ENCODE measurements at regions not wholly inside any gene's neighbourhood (a gene's known extent, or its start where the extent isn't known, plus 50 kb on each side); places are given as distances from the start of the nearest gene placed in this dataset.
A peak's percentile ranks its signal among the peaks of the same experiment; 100 is the strongest.

- 93% methylated on average over 5 of the region's 5 CpGs for WGBS
- no peaks in the 10 kb centered on the region for H3K9me3 ChIP-seq (ENCODE audit: control insufficient read depth in 4 of 4, low read length in 3 of 4)
- no peaks in the 10 kb centered on the region for H3K36me3 ChIP-seq (ENCODE audit: control insufficient read depth in 4 of 4, insufficient read depth in 3 of 4, low read depth in 1 of 4, low read length in 3 of 4)
These were observed 83.1 kb downstream of the CTAGE1 start for GRCh38 chr18:22334567-22334966.

GRCh38 chr18:22332590-22332989 lies 85.1 kb downstream of the CTAGE1 start:
- Histone ChIP-seq H3K4me3 (ENCODE audit: low read depth in 1 of 3, low read length in 3 of 3) (no peak overlapping the region), H3K36me3 (ENCODE audit: control insufficient read depth in 4 of 4, insufficient read depth in 3 of 4, low read depth in 1 of 4, low read length in 3 of 4) (no peaks in the 10 kb centered on the region), H3K27ac (ENCODE audit: low read depth in 1 of 2, low read length in 2 of 2) (no peak overlapping the region), H3K9ac (ENCODE audit: low read depth in 1 of 2, low read length in 2 of 2) (no peak overlapping the region), H3K9me3 (ENCODE audit: control insufficient read depth in 4 of 4, low read length in 3 of 4) (no peaks in the 10 kb centered on the region), H3K27me3 (ENCODE audit: control insufficient read depth in 4 of 4, insufficient read depth in 4 of 4, low read length in 3 of 4) (no peaks in the 10 kb centered on the region), H3K4me1 (ENCODE audit: control insufficient read depth in 4 of 4, insufficient read depth in 4 of 4, low read length in 3 of 4) (peaks cover 0 to 15% (median 9%) of the 10 kb centered on the region in 4 donors)
- no peak for DNase-seq (ENCODE audit: low spot score)
- no peak for TF ChIP-seq MAX (IDR thresholded peaks at IDR 0.05)
- peak in 1 of 2 donors; percentile 66 for TF ChIP-seq RAD21 (IDR thresholded peaks at IDR 0.05)
- 85% methylated on average over 5 of the region's 5 CpGs for WGBS

More at GRCh38 chr18:22334567-22334966, 83.1 kb downstream of the CTAGE1 start:
- Histone ChIP-seq H3K4me1 (ENCODE audit: control insufficient read depth in 4 of 4, insufficient read depth in 4 of 4, low read length in 3 of 4) (peaks cover 0 to 19% (median 9%) of the 10 kb centered on the region in 4 donors), H3K9ac (ENCODE audit: low read depth in 1 of 2, low read length in 2 of 2) (no peak overlapping the region), H3K27ac (ENCODE audit: low read depth in 1 of 2, low read length in 2 of 2) (no peak overlapping the region), H3K27me3 (ENCODE audit: control insufficient read depth in 4 of 4, insufficient read depth in 4 of 4, low read length in 3 of 4) (no peaks in the 10 kb centered on the region), H3K4me3 (ENCODE audit: low read depth in 1 of 3, low read length in 3 of 3) (no peak overlapping the region)
- DNase-seq (ENCODE audit: low spot score), result no peak
- TF ChIP-seq YY1 (IDR thresholded peaks at IDR 0.05), result no peak
- no peak for TF ChIP-seq RXRA (IDR thresholded peaks at IDR 0.05)
- no peak for TF ChIP-seq EGR1 (IDR thresholded peaks at IDR 0.05; ENCODE audit: low read depth in 2 of 2)

GRCh38 chr18:22330508-22330907 lies 87.2 kb downstream of the CTAGE1 start:
- H3K4me1 ChIP-seq (ENCODE audit: control insufficient read depth in 4 of 4, insufficient read depth in 4 of 4, low read length in 3 of 4), result peaks cover 0 to 7% (median 4%) of the 10 kb centered on the region in 4 donors
- TF ChIP-seq RXRA (IDR thresholded peaks at IDR 0.05) (no peak), EGR1 (IDR thresholded peaks at IDR 0.05; ENCODE audit: low read depth in 2 of 2) (no peak), FOXA2 (IDR thresholded peaks at IDR 0.05) (no peak), JUND (IDR thresholded peaks at IDR 0.05) (no peak), TAF1 (conservative IDR thresholded peaks at IDR 0.05) (no peak), FOXA1 (IDR thresholded peaks at IDR 0.05) (no peak), ZBTB33 (IDR thresholded peaks at IDR 0.05) (no peak), HNF4G (IDR thresholded peaks at IDR 0.05) (no peak), REST (IDR thresholded peaks at IDR 0.05) (no peak), ATF3 (IDR thresholded peaks at IDR 0.05) (no peak), YY1 (IDR thresholded peaks at IDR 0.05) (no peak), HNF4A (conservative IDR thresholded peaks at IDR 0.05) (no peak), SP1 (IDR thresholded peaks at IDR 0.05) (no peak), NR2F2 (IDR thresholded peaks at IDR 0.05) (no peak), MAX (IDR thresholded peaks at IDR 0.05) (no peak), RAD21 (IDR thresholded peaks at IDR 0.05) (no peak), CTCF (IDR thresholded peaks at IDR 0.05; ENCODE audit: low read depth, low read length, missing input control) (no peak), GABPA (IDR thresholded peaks at IDR 0.05 in 1 of 2, conservative IDR thresholded peaks at IDR 0.05 in 1 of 2) (no peak)
- 96% methylated on average over 5 of the region's 5 CpGs for WGBS
- H3K27me3 ChIP-seq (ENCODE audit: control insufficient read depth in 4 of 4, insufficient read depth in 4 of 4, low read length in 3 of 4), result no peaks in the 10 kb centered on the region
- H3K36me3 ChIP-seq (ENCODE audit: control insufficient read depth in 4 of 4, insufficient read depth in 3 of 4, low read depth in 1 of 4, low read length in 3 of 4), result no peaks in the 10 kb centered on the region
- no peak for DNase-seq (ENCODE audit: low spot score)
- no peak overlapping the region for H3K4me3 ChIP-seq (ENCODE audit: low read depth in 1 of 3, low read length in 3 of 3)
- no peak overlapping the region for H3K27ac ChIP-seq (ENCODE audit: low read depth in 1 of 2, low read length in 2 of 2)
- no peak overlapping the region for H3K9ac ChIP-seq (ENCODE audit: low read depth in 1 of 2, low read length in 2 of 2)
- no peaks in the 10 kb centered on the region for H3K9me3 ChIP-seq (ENCODE audit: control insufficient read depth in 4 of 4, low read length in 3 of 4)

Measured in liver (tissue), 8 donors.